Naive thymus-derived CD8-positive, alpha-beta T cell (primary cell): ENCODE measurements at regions not wholly inside any gene's neighbourhood (a gene's known extent, or its start where the extent isn't known, plus 50 kb on each side); places are given as distances from the start of the nearest gene placed in this dataset.

Experiments used
- ATAC-seq, 2 donors: fragments of 150-1000 bp; cut with Tn5 transposase in 1 of 2; sonication (Bioruptor Pico), chemical (Tn5 transposase) in 1 of 2; 1 replicate in 1 of 2; 2 replicates in 1 of 2; pipeline ENCODE4 v1.10.0; 2021; ENCODE audit warnings: mild to moderate bottlenecking in 2 of 2, moderate library complexity in 2 of 2
- POLR2A ChIA-PET: fragments of 350-600 bp; sonication (Branson Sonifier 250); formaldehyde crosslinking; loops from one replicate; lab custom pipeline; 2021; ENCODE audit warnings: antibody characterized with exemption; lab: Charles Lee
- DNase-seq, 10 donors: peaks; one replicate each; pipeline versions ENCODE4 v3.0.0 to v3.0.0-alpha.2; 2020 to 2022
- H3K27ac Mint-ChIP-seq, 10 donors: one replicate each; pipeline ENCODE4 v1.8.0; 2020 to 2022; ENCODE audit warnings: mild to moderate bottlenecking in 10 of 10, mixed read lengths in 10 of 10, moderate library complexity in 4 of 10, inconsistent platforms in 1 of 10
- H3K27me3 Mint-ChIP-seq, 5 donors: one replicate each; pipeline ENCODE4 v1.8.0; 2021 to 2022; ENCODE audit warnings: mixed read lengths in 5 of 5
- H3K36me3 Mint-ChIP-seq, 3 donors: one replicate each; pipeline ENCODE4 v1.8.0; 2020 to 2022; ENCODE audit warnings: mixed read lengths in 3 of 3, mild to moderate bottlenecking in 2 of 3, inconsistent platforms in 1 of 3
- H3K4me1 Mint-ChIP-seq, 4 donors: one replicate each; pipeline ENCODE4 v1.8.0; 2021 to 2022; ENCODE audit warnings: mixed read lengths in 4 of 4
- H3K4me3 Mint-ChIP-seq, 10 donors: one replicate each; pipeline ENCODE4 v1.8.0; 2020 to 2022; ENCODE audit warnings: mild to moderate bottlenecking in 10 of 10, mixed read lengths in 10 of 10, moderate library complexity in 6 of 10, inconsistent platforms in 1 of 10
- H3K9me3 Mint-ChIP-seq, 9 donors: one replicate each; pipeline ENCODE4 v1.8.0; 2020 to 2022; ENCODE audit warnings: mixed read lengths in 9 of 9, mild to moderate bottlenecking in 3 of 9, inconsistent platforms in 1 of 9, moderate library complexity in 1 of 9

GRCh38 chr7:1329261-1329660, 96.6 kb downstream of the UNCX start:
- H3K9me3 Mint-ChIP-seq = peaks cover 0 to 3% (median 0%) of the 10 kb centered on the region in 9 donors
- H3K27ac Mint-ChIP-seq = no peak overlapping the region
- ATAC-seq (no peak), DNase-seq (peak in 1 of 10 donors; percentile 18)
- no peak overlapping the region for H3K4me3 Mint-ChIP-seq
- peaks cover 3 to 49% (median 20%) of the 10 kb centered on the region in 5 donors for H3K27me3 Mint-ChIP-seq
- no peaks in the 10 kb centered on the region for H3K36me3 Mint-ChIP-seq
- H3K4me1 Mint-ChIP-seq = no peaks in the 10 kb centered on the region
- POLR2A ChIA-PET = no interaction called here

- POLR2A ChIA-PET = no interaction called here
- no peak overlapping the region for H3K4me3 Mint-ChIP-seq
- H3K36me3 Mint-ChIP-seq = no peaks in the 10 kb centered on the region
- no peaks in the 10 kb centered on the region for H3K4me1 Mint-ChIP-seq
- peaks cover 0 to 11% (median 1%) of the 10 kb centered on the region in 9 donors for H3K9me3 Mint-ChIP-seq
- peaks cover 3 to 54% (median 18%) of the 10 kb centered on the region in 5 donors for H3K27me3 Mint-ChIP-seq
- ATAC-seq (no peak), DNase-seq (peak in 1 of 10 donors; percentile 55)
- H3K27ac Mint-ChIP-seq = no peak overlapping the region
Observed at GRCh38 chr7:1329966-1330800, 97.5 kb downstream of the UNCX start.

- no peaks in the 10 kb centered on the region for H3K36me3 Mint-ChIP-seq
- H3K27ac Mint-ChIP-seq = no peak overlapping the region
- H3K27me3 Mint-ChIP-seq = peaks cover 7 to 51% (median 17%) of the 10 kb centered on the region in 5 donors
- no peaks in the 10 kb centered on the region for H3K4me1 Mint-ChIP-seq
- DNase-seq = peak in 1 of 10 donors; percentile 28
- no peak overlapping the region for H3K4me3 Mint-ChIP-seq
- POLR2A ChIA-PET = no interaction called here
- no peak for ATAC-seq
- H3K9me3 Mint-ChIP-seq = peaks cover 0 to 18% (median 3%) of the 10 kb centered on the region in 9 donors
Observed at GRCh38 chr7:1330801-1331425, 98.2 kb downstream of the UNCX start.

DNA sequence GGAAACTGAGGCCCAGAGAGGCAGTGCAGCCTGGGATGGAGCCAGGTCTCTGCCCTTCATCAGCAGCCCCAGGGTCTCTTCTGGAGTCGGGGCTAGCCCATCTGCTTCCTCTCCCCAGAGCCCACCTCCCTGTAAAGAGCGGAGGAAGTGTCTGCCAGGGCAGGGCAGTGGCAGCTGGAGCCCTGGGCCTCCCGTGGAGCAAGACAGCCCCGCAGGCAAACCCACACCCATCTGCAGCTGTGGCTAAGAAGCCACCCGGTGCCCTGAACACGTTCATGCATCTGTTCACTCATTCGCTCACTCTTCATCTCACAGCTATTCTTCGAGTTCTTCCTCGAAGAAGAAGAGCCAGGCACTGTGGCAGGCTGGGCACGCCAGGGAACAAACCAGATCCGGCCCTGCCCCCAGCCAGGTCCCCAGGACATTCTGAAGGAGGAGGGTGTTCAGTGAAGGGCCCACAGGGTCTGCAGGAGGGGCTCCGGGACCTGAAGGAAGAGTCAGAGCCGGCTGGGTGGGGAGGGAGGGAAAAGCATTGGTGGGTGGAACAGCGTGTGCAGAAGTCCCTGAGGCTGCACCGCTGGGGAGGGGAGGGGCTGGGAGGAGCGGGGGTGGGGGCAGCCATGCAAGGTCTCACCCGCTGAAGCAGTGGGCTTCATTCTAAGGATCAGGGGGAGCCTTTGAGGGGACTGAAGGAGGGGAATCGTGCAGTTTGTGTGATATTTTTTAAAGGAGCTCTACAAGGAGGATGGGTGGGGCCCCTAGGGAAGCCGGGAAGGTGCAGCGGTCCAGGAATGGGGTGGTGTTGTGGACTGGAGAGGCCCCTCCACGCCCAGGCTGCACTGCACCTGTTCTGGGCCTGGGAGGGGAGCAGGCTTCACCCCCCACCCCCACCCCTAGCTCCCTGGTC, 99.1 kb downstream of the UNCX start:
- Mint-ChIP-seq H3K4me3 (no peak overlapping the region), H3K9me3 (peaks cover 1 to 27% (median 5%) of the 10 kb centered on the region in 9 donors), H3K27ac (no peak overlapping the region), H3K4me1 (no peaks in the 10 kb centered on the region), H3K36me3 (no peaks in the 10 kb centered on the region), H3K27me3 (peaks cover 7 to 46% (median 15%) of the 10 kb centered on the region in 5 donors)
- ATAC-seq (no peak), DNase-seq (peak in 1 of 10 donors; percentile 6)
- POLR2A ChIA-PET = interaction anchor here (0.6 kb wide), 1 partner anchor 54 kb away, joined by 3 read pairs; no protein-coding TSS in a partner anchor

DNA sequence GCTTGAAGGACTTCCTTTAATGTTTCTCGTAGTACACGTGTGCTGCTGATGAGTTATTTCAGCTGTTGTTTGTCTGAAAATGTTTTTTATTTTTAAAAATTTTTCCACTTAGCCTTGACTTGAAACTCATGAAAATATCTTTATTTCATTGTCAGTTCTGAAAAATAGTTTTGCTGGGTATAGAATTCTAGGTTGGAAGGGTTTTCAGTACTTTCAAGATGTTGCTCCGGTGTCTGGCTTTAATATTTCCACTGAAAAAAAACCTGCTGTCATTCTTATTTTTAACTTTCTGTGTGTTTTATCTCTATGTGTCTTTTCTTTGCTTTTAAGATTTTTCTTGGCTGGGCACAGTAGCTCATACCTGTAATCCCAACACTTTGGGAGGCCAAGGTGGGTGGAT, 103.8 kb downstream of the UNCX start:
- no peak overlapping the region for H3K27ac Mint-ChIP-seq
- peaks cover 18 to 56% (median 35%) of the 10 kb centered on the region in 5 donors for H3K27me3 Mint-ChIP-seq
- DNase-seq (no peak), ATAC-seq (no peak)
- POLR2A ChIA-PET = no interaction called here
- no peaks in the 10 kb centered on the region for H3K4me1 Mint-ChIP-seq
- peaks cover 6 to 59% (median 27%) of the 10 kb centered on the region in 9 donors for H3K9me3 Mint-ChIP-seq
- no peak overlapping the region for H3K4me3 Mint-ChIP-seq
- peaks cover 2 to 20% (median 12%) of the 10 kb centered on the region in 3 donors for H3K36me3 Mint-ChIP-seq

- DNase-seq (peak in 1 of 10 donors; percentile 15), ATAC-seq (no peak)
- H3K4me1 Mint-ChIP-seq = no peaks in the 10 kb centered on the region
- peaks cover 2 to 20% (median 12%) of the 10 kb centered on the region in 3 donors for H3K36me3 Mint-ChIP-seq
- POLR2A ChIA-PET = no interaction called here
- H3K27me3 Mint-ChIP-seq = peaks cover 17 to 34% (median 23%) of the 10 kb centered on the region in 5 donors
- H3K27ac Mint-ChIP-seq = no peak overlapping the region
- no peak overlapping the region for H3K4me3 Mint-ChIP-seq
- H3K9me3 Mint-ChIP-seq = peaks cover 6 to 57% (median 27%) of the 10 kb centered on the region in 9 donors
Observed at GRCh38 chr7:1339611-1340010, 106.9 kb downstream of the UNCX start.

DNA sequence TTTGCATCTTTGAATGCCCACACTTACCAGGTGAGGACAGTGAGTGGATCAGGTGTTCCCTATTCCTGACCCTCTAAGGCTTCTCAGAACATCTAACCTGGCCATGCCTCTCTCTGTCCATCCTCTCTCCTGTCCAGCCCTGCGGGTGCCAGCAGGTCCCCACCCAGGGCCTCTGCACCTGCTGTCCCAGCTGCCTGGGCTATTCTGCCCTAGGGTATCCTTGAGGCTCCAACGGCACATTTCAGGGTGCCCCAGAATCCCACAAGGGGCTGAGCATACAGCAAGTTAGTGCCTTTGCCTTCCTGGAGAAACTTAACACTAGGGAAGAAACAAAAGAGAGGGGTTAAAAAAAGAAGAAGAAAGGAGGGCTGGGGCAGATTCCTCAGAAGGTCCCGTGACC, 107.4 kb downstream of the UNCX start:
- no peaks in the 10 kb centered on the region for H3K4me1 Mint-ChIP-seq
- DNase-seq = peak in 1 of 10 donors; percentile 42

DNA sequence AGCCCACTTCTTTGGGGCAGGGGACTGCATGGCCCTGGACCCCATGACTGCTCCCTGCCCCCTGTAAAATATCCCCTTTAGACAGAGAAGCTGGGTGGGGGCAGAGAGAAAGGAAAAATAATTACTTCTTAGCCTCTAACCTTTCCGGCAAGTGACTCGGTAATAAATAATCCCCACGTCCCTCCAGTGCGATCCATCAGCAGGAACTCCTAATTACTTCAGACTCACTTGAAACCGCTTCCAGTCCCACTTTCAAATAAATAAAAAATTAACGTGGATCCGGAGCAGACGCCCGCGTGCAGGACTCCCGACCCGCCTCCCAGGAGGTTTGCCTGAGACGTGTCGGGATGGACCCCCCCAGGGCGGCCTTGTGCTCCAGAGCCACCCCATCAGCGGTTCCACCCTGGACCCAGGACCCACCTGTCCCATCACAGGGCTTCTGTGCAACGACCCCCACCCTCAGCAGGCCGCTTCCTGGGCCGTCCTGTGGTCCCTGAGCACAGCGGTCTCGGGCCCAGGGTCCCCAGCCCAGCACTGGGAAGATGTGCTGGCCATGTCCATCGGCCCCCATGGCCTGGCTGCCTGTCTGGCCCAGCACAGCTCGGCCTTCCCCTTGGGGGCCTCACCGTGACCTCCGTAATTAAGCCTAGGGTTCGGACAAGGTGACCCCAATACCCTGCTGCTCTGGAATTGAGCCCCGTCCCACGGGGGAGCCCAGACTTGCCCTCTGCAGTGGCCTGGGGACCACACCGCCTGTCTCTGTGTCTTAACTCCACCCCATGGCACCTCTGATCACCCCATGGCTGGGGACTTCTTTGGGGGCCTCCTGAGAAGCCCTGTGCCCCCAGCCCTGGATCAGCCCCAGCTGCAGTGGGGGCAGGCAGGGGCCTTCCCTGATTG, 108.0 kb downstream of the UNCX start:
- H3K9me3 Mint-ChIP-seq = peaks cover 5 to 48% (median 27%) of the 10 kb centered on the region in 9 donors
- peaks cover 2 to 20% (median 12%) of the 10 kb centered on the region in 3 donors for H3K36me3 Mint-ChIP-seq
- ATAC-seq (no peak), DNase-seq (peak in 1 of 10 donors; percentile 22)
- no peaks in the 10 kb centered on the region for H3K4me1 Mint-ChIP-seq
- POLR2A ChIA-PET = interaction anchor here (0.6 kb wide), 1 partner anchor 133 kb away, joined by 3 read pairs; no protein-coding TSS in a partner anchor
- H3K27me3 Mint-ChIP-seq = peaks cover 17 to 28% (median 21%) of the 10 kb centered on the region in 5 donors
- H3K4me3 Mint-ChIP-seq = no peak overlapping the region
- no peak overlapping the region for H3K27ac Mint-ChIP-seq

More for the DNA sequence above, 107.4 kb downstream of the UNCX start:
- peaks cover 5 to 55% (median 27%) of the 10 kb centered on the region in 9 donors for H3K9me3 Mint-ChIP-seq
- H3K36me3 Mint-ChIP-seq = peaks cover 2 to 20% (median 12%) of the 10 kb centered on the region in 3 donors
- peaks cover 17 to 30% (median 21%) of the 10 kb centered on the region in 5 donors for H3K27me3 Mint-ChIP-seq
- H3K4me3 Mint-ChIP-seq = no peak overlapping the region
- POLR2A ChIA-PET = no interaction called here
- no peak overlapping the region for H3K27ac Mint-ChIP-seq
- ATAC-seq = no peak

GRCh38 chr7:1341361-1342089, 108.9 kb downstream of the UNCX start:
- Mint-ChIP-seq H3K27ac (no peak overlapping the region), H3K36me3 (peaks cover 2 to 20% (median 12%) of the 10 kb centered on the region in 3 donors), H3K4me1 (no peaks in the 10 kb centered on the region), H3K4me3 (no peak overlapping the region), H3K27me3 (peaks cover 14 to 28% (median 21%) of the 10 kb centered on the region in 5 donors), H3K9me3 (peaks cover 5 to 40% (median 26%) of the 10 kb centered on the region in 9 donors)
- POLR2A ChIA-PET = no interaction called here
- ATAC-seq = no peak
- peak in 1 of 10 donors; percentile 48 for DNase-seq

- Mint-ChIP-seq H3K9me3 (peaks cover 3 to 34% (median 20%) of the 10 kb centered on the region in 9 donors), H3K4me3 (no peak overlapping the region), H3K4me1 (no peaks in the 10 kb centered on the region), H3K27ac (no peak overlapping the region), H3K36me3 (peaks cover 2 to 19% (median 12%) of the 10 kb centered on the region in 3 donors), H3K27me3 (peaks cover 12 to 33% (median 21%) of the 10 kb centered on the region in 5 donors)
- POLR2A ChIA-PET = no interaction called here
- DNase-seq (peak in 1 of 10 donors; percentile 40), ATAC-seq (no peak)
Observed at GRCh38 chr7:1342090-1342640, 109.5 kb downstream of the UNCX start.
